DOHH2 (cell line): ENCODE measurements at regions not wholly inside any gene's neighbourhood (a gene's known extent, or its start where the extent isn't known, plus 50 kb on each side); places are given as distances from the start of the nearest gene placed in this dataset.

ENCODE experiments used
- CTCF ChIP-seq: fragments of 200-600 bp; sonication (generic); IDR thresholded peaks from one replicate; pipeline ENCODE4 v1.5.1; 2014; ENCODE audit warnings: antibody characterized with exemption, mild to moderate bottlenecking, low read depth, low read length; ENCODE audit not compliant: poor library complexity, severe bottlenecking
- EZH2phosphoT487 ChIP-seq: fragments of 200-600 bp; sonication (generic); IDR thresholded peaks from 2 replicates; pipeline ENCODE4 v1.6.1; 2017; ENCODE audit warnings: borderline replicate concordance, mild to moderate bottlenecking, antibody characterized with exemption, low read length, moderate library complexity, mixed read lengths

- no peak for TF ChIP-seq CTCF
- no peak for TF ChIP-seq EZH2phosphoT487
Observed at GRCh38 chr4:167435786-167436185, 201.5 kb upstream of the SPOCK3 start.
